OCI-LY7 (cell line): ENCODE measurements at regions not wholly inside any gene's neighbourhood (a gene's known extent, or its start where the extent isn't known, plus 50 kb on each side); places are given as distances from the start of the nearest gene placed in this dataset.

ENCODE experiments used
- BruUV-seq: library from RNA; stranded (reverse); fragments of 400-500 nt; replicated peaks from 2 replicates; lab custom pipeline; 2021; lab: Mats Ljungman, UMichigan
- CTCF ChIA-PET: fragments of 300-600 bp; sonication (Branson Sonifier 250); formaldehyde crosslinking; loops from one replicate; lab custom pipeline; 2022; ENCODE audit warnings: antibody characterized with exemption; ENCODE audit not compliant: unreplicated experiment; lab: Charles Lee
- POLR2A ChIA-PET: fragments of 300-600 bp; sonication (Branson Sonifier 250); formaldehyde crosslinking; loops from one replicate; lab custom pipeline; 2022; ENCODE audit warnings: antibody characterized with exemption; lab: Charles Lee
- DNase-seq: peaks from one replicate; pipeline ENCODE4 v3.0.0-alpha.2; 2015; ENCODE audit warnings: low spot score
- H2AFZ ChIP-seq: fragments of 200-600 bp; sonication (generic), shearing (Covaris generic); 2 replicates; pipeline ENCODE4 v1.6.1; 2014; ENCODE audit warnings: mild to moderate bottlenecking, antibody characterized with exemption, low read length, moderate library complexity
- H3K27ac ChIP-seq: fragments of 200-600 bp; sonication (generic); 2 replicates; pipeline ENCODE4 v1.5.1; 2014; ENCODE audit warnings: mixed run types, low read depth, mild to moderate bottlenecking, moderate library complexity, low read length, inconsistent platforms; ENCODE audit not compliant: poor library complexity, severe bottlenecking
- H3K36me3 ChIP-seq: fragments of 200-600 bp; sonication (generic); 2 replicates; pipeline ENCODE4 v1.6.1; 2014; ENCODE audit warnings: mild to moderate bottlenecking, antibody characterized with exemption, low read length, moderate library complexity, mixed read lengths; ENCODE audit not compliant: insufficient read depth
- H3K4me1 ChIP-seq: fragments of 200-600 bp; sonication (generic); 2 replicates; pipeline ENCODE4 v1.5.1; 2014; ENCODE audit warnings: mild to moderate bottlenecking, low read length; ENCODE audit not compliant: insufficient read depth, poor library complexity, severe bottlenecking
- H3K4me2 ChIP-seq: fragments of 200-600 bp; sonication (generic); 2 replicates; pipeline ENCODE4 v1.6.1; 2014; ENCODE audit warnings: mild to moderate bottlenecking, low read length
- H3K4me3 ChIP-seq: fragments of 200-600 bp; sonication (generic); 2 replicates; pipeline ENCODE4 v1.5.1; 2014; ENCODE audit warnings: mild to moderate bottlenecking, low read depth, low read length; ENCODE audit not compliant: poor library complexity, severe bottlenecking
- H3K79me2 ChIP-seq: fragments of 200-600 bp; sonication (generic); 2 replicates; pipeline ENCODE4 v1.6.1; 2016; ENCODE audit warnings: low read depth, mild to moderate bottlenecking, low read length, moderate library complexity, mixed read lengths; ENCODE audit not compliant: insufficient read depth
- H3K9me2 ChIP-seq: fragments of 200-600 bp; sonication (generic); 2 replicates; pipeline ENCODE4 v1.6.1; 2016; ENCODE audit warnings: mild to moderate bottlenecking, low read length, mixed read lengths; ENCODE audit not compliant: insufficient read depth
- H3K9me3 ChIP-seq: fragments of 200-600 bp; sonication (generic); 2 replicates; pipeline ENCODE4 v1.6.1; 2014; ENCODE audit warnings: mild to moderate bottlenecking, mixed run types, low read length, mixed read lengths
- H4K20me1 ChIP-seq: fragments of 200-600 bp; sonication (generic); 2 replicates; pipeline ENCODE4 v1.6.1; 2014; ENCODE audit warnings: mild to moderate bottlenecking, antibody characterized with exemption, low read length, moderate library complexity, mixed read lengths; ENCODE audit not compliant: insufficient read depth
- EZH2phosphoT487 ChIP-seq: fragments of 200-600 bp; sonication (generic); IDR thresholded peaks from 2 replicates; pipeline ENCODE4 v1.6.1; 2018; ENCODE audit warnings: low read depth, borderline replicate concordance, mild to moderate bottlenecking, mixed run types, antibody characterized with exemption, low read length, moderate library complexity, mixed read lengths
- intact Hi-C: fragments of 100-400 bp; cut with micrococcal nuclease; formaldehyde crosslinking; loops from one replicate; pipeline ENCODE4 v1.10.0; 2022; ENCODE audit not compliant: unreplicated experiment
- TF ChIP-seq, protein P1 (sequence below): fragments of 200-600 bp; sonication (generic); conservative IDR thresholded peaks from 2 replicates; pipeline ENCODE4 v1.5.1; 2014; ENCODE audit warnings: mild to moderate bottlenecking, antibody characterized with exemption, low read length, moderate library complexity, mixed read lengths

DNA sequence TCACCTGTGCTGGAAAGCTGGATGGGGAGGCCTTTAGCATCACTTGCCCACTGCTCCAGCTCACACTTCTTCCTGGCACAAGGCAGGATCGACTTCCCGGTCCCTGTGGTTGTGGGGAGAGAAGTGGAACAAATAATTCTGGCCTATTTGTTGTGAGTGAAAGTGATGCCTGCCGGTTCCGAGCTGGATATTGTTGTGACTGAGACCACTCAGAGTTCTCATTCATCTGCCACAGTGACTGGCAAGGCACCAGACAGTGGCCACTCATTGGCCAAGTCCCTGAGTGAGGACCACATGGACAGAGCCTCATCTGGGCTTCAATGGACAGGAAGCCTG lies 191.9 kb downstream of the PTPRU start:
- Histone ChIP-seq H3K9me3 (no peaks in the 10 kb centered on the region), H3K79me2 (no peaks in the 10 kb centered on the region), H3K4me2 (no peak overlapping the region), H3K9me2 (no peaks in the 10 kb centered on the region), H3K4me3 (no peak overlapping the region), H3K36me3 (no peaks in the 10 kb centered on the region), H4K20me1 (no peaks in the 10 kb centered on the region), H3K4me1 (no peaks in the 10 kb centered on the region), H2AFZ (no peak overlapping the region), H3K27ac (no peak overlapping the region)
- intact Hi-C loops, result no loop called here
- no TSS peak for BruUV-seq
- no peak for DNase-seq
- no peak for TF ChIP-seq EZH2phosphoT487
- TF ChIP-seq, protein P1, sequence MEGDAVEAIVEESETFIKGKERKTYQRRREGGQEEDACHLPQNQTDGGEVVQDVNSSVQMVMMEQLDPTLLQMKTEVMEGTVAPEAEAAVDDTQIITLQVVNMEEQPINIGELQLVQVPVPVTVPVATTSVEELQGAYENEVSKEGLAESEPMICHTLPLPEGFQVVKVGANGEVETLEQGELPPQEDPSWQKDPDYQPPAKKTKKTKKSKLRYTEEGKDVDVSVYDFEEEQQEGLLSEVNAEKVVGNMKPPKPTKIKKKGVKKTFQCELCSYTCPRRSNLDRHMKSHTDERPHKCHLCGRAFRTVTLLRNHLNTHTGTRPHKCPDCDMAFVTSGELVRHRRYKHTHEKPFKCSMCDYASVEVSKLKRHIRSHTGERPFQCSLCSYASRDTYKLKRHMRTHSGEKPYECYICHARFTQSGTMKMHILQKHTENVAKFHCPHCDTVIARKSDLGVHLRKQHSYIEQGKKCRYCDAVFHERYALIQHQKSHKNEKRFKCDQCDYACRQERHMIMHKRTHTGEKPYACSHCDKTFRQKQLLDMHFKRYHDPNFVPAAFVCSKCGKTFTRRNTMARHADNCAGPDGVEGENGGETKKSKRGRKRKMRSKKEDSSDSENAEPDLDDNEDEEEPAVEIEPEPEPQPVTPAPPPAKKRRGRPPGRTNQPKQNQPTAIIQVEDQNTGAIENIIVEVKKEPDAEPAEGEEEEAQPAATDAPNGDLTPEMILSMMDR, result no peak
- ChIA-PET CTCF (no interaction called here), POLR2A (interaction anchor here (1.0 kb wide), 1 partner anchor 74 kb away, joined by 3 read pairs; no protein-coding TSS in a partner anchor)

DNA sequence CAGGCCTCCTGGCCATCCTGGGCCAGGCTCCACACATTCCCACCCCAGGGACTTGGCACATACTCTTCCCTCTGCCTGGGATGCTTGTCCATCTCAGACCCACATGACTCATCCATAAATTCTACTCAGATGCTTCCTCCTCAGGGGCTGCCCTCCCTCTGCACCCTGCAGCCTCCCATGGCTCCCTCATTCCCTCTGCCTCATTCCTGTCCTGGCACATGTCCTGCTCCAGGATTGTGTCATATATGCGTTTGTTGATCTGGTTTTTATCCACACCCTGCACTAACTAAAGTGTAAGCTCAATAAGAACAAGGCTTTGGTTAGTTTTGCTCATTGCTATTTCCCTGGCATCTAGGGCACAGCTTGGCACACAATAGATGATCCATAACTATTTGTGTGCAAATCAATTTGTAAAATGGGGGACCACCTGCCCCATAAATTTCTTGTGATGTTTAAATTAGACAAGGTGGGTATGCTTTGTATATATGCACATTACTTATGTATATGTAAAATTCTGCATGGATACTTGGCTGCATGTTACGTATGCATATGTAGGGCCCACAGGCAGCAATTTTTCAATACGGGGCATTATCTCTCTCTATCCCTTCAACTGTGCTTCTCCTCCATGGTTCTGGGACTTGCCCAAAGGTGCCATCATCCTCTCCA lies 191.4 kb downstream of the PTPRU start:
- Histone ChIP-seq H3K4me2 (no peak overlapping the region), H3K79me2 (no peaks in the 10 kb centered on the region), H3K9me3 (no peaks in the 10 kb centered on the region), H2AFZ (no peak overlapping the region), H3K9me2 (no peaks in the 10 kb centered on the region), H4K20me1 (no peaks in the 10 kb centered on the region), H3K27ac (no peak overlapping the region), H3K36me3 (no peaks in the 10 kb centered on the region), H3K4me1 (no peaks in the 10 kb centered on the region), H3K4me3 (no peak overlapping the region)
- TF ChIP-seq, protein P1, result no peak
- TF ChIP-seq EZH2phosphoT487, result no peak
- POLR2A ChIA-PET, result interaction anchor here (1.0 kb wide), 1 partner anchor 73 kb away, joined by 3 read pairs; no protein-coding TSS in a partner anchor
- BruUV-seq, result no TSS peak
- no peak for DNase-seq
- intact Hi-C loops, result no loop called here
- CTCF ChIA-PET, result no interaction called here

DNA sequence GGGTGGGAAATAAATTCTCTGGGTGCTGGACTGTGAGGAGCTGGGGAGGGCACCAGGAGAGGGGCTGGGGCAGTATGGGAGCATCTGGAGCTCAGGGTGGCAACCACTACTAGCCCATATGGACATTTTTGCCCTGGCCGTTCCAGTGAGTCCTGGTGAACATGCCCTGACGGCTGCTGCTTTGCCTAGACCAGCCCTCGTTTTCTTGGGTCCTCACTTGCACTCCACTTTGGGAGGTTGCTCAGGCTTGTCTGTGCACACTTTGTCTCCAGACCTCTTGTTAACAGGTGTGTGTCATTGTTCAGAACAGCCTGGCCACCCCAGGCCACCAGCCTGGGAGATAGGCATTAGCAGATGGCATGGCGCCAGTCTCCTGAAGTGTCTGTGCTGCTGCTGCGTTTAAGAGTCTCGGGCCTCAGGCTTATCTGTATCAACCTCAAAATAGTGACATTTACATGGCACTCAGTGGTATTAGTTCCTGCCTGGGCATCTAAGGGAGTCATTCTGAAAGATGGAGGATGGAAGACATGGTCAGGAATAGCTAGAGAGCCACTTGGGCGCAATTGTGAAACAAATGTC lies 190.5 kb downstream of the PTPRU start:
- Histone ChIP-seq H3K4me3 (no peak overlapping the region), H3K36me3 (no peaks in the 10 kb centered on the region), H3K4me1 (no peaks in the 10 kb centered on the region), H3K9me2 (no peaks in the 10 kb centered on the region), H4K20me1 (no peaks in the 10 kb centered on the region), H3K9me3 (no peaks in the 10 kb centered on the region), H3K27ac (no peak overlapping the region), H3K4me2 (no peak overlapping the region), H2AFZ (no peak overlapping the region), H3K79me2 (no peaks in the 10 kb centered on the region)
- ChIA-PET CTCF (no interaction called here), POLR2A (no interaction called here)
- DNase-seq, result no peak
- no TSS peak for BruUV-seq
- TF ChIP-seq EZH2phosphoT487, result no peak
- TF ChIP-seq, protein P1, result no peak
- intact Hi-C loops, result no loop called here
